ENCODE measurements at regions not wholly inside any gene's neighbourhood (a gene's known extent, or its start where the extent isn't known, plus 50 kb on each side); places are given as distances from the start of the nearest gene placed in this dataset.

DNA sequence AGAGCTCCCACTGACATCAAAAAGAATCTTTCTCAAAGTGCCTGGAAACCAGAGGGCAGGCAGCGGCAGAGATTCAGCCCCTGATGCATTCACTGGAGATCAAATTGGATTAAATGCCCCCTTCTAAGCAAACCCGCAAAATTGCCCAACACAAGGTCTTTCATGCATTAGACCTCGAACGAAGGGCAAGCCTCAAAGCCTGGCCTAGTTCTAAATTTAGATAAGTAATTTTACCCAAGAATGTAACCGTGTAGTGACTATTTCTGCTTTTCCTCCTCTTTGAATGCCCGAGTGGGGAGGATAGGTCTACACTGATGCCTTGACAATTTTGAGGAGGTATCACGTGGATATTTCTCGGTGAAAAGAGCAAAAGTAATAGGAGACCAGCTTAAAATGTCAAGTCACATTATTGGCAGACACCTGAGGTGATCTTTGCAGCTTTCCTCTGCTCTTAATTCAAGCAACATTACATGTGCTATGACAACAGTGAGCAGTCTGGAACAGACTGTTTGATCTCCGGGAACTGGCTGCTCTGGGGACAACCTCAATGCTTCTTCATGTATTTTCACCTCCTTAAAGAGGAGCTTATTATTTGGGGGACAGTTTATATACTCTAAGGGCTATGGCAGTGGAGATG lies 1263.5 kb upstream of the AUTS2 start:
- TF ChIP-seq, protein P1, sequence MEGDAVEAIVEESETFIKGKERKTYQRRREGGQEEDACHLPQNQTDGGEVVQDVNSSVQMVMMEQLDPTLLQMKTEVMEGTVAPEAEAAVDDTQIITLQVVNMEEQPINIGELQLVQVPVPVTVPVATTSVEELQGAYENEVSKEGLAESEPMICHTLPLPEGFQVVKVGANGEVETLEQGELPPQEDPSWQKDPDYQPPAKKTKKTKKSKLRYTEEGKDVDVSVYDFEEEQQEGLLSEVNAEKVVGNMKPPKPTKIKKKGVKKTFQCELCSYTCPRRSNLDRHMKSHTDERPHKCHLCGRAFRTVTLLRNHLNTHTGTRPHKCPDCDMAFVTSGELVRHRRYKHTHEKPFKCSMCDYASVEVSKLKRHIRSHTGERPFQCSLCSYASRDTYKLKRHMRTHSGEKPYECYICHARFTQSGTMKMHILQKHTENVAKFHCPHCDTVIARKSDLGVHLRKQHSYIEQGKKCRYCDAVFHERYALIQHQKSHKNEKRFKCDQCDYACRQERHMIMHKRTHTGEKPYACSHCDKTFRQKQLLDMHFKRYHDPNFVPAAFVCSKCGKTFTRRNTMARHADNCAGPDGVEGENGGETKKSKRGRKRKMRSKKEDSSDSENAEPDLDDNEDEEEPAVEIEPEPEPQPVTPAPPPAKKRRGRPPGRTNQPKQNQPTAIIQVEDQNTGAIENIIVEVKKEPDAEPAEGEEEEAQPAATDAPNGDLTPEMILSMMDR (conservative IDR thresholded peaks at IDR 0.05; ENCODE audit: low read depth, low read length): no peak
- H3K79me2 ChIP-seq (ENCODE audit: insufficient read depth, low read depth): no peaks in the 10 kb centered on the region
- no peaks in the 10 kb centered on the region for H3K36me3 ChIP-seq (ENCODE audit: insufficient read depth)
- H3K9ac ChIP-seq: no peak overlapping the region
- no peaks in the 10 kb centered on the region for H3K27me3 ChIP-seq (ENCODE audit: insufficient read depth, low read depth)
- no peaks in the 10 kb centered on the region for H4K20me1 ChIP-seq (ENCODE audit: insufficient read depth)
- no peak overlapping the region for H3K4me3 ChIP-seq (IDR thresholded peaks at IDR 0.05; ENCODE audit: insufficient read depth, low read depth, low read length)
- no peak overlapping the region for H3K4me2 ChIP-seq
- no peak overlapping the region for H2AFZ ChIP-seq (ENCODE audit: low read depth)
- no peak overlapping the region for H3K27ac ChIP-seq
- no peaks in the 10 kb centered on the region for H3K4me1 ChIP-seq (ENCODE audit: low read depth, poor library complexity, severe bottlenecking)

DNA sequence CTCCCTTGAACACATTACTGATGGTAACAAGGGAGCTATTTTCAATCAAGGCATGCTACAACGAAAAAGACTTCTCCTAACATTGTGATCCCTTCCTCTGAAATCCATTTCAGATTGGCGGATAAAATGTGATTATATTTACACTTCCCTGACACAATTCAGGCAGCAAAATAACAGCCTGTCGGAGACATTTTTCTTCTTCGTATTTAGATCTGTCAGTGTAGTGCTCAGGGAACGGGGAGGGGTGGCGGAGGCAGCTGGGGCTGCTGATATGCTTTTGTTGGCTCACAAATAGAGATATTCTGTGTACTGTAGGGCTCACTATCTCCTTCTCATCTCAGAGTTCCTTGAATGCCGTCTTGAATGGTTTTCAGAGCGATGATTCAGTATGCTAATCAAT lies 1261.7 kb upstream of the AUTS2 start:
- Histone ChIP-seq H3K79me2 (ENCODE audit: insufficient read depth, low read depth) (no peaks in the 10 kb centered on the region), H3K27me3 (ENCODE audit: insufficient read depth, low read depth) (no peaks in the 10 kb centered on the region), H3K27ac (no peak overlapping the region), H3K36me3 (ENCODE audit: insufficient read depth) (no peaks in the 10 kb centered on the region), H4K20me1 (ENCODE audit: insufficient read depth) (no peaks in the 10 kb centered on the region), H3K4me3 (IDR thresholded peaks at IDR 0.05; ENCODE audit: insufficient read depth, low read depth, low read length) (no peak overlapping the region), H3K4me1 (ENCODE audit: low read depth, poor library complexity, severe bottlenecking) (no peaks in the 10 kb centered on the region), H3K9ac (no peak overlapping the region), H2AFZ (ENCODE audit: low read depth) (no peak overlapping the region), H3K4me2 (no peak overlapping the region)
- TF ChIP-seq, protein P1 (conservative IDR thresholded peaks at IDR 0.05; ENCODE audit: low read depth, low read length): no peak

DNA sequence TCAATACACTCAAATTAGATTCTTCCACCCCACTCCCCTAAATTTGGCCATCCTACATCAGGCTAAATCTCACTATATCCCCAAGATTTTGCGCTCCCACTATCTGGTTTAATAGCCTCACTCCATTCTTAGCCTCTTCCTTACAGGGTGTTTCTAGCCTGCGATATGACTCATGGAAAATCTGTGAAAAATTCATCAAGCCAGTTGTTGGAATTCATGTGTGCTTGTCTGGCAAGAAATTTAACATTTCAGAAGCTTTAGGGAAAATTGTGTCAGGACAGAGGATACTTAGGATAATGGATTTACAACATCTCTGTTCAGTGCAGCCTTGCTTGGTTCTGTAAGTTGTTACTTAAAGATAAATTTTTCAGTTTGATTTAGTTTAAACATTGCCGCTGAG lies 1249.9 kb upstream of the AUTS2 start:
- no peak overlapping the region for H3K9ac ChIP-seq
- no peak overlapping the region for H3K4me2 ChIP-seq
- no peaks in the 10 kb centered on the region for H3K79me2 ChIP-seq (ENCODE audit: insufficient read depth, low read depth)
- no peaks in the 10 kb centered on the region for H3K36me3 ChIP-seq (ENCODE audit: insufficient read depth)
- H3K4me3 ChIP-seq (IDR thresholded peaks at IDR 0.05; ENCODE audit: insufficient read depth, low read depth, low read length): no peak overlapping the region
- no peaks in the 10 kb centered on the region for H3K4me1 ChIP-seq (ENCODE audit: low read depth, poor library complexity, severe bottlenecking)
- no peak overlapping the region for H3K27ac ChIP-seq
- H3K27me3 ChIP-seq (ENCODE audit: insufficient read depth, low read depth): no peaks in the 10 kb centered on the region
- TF ChIP-seq, protein P1 (conservative IDR thresholded peaks at IDR 0.05; ENCODE audit: low read depth, low read length): no peak
- H4K20me1 ChIP-seq (ENCODE audit: insufficient read depth): no peaks in the 10 kb centered on the region
- H2AFZ ChIP-seq (ENCODE audit: low read depth): no peak overlapping the region

DNA sequence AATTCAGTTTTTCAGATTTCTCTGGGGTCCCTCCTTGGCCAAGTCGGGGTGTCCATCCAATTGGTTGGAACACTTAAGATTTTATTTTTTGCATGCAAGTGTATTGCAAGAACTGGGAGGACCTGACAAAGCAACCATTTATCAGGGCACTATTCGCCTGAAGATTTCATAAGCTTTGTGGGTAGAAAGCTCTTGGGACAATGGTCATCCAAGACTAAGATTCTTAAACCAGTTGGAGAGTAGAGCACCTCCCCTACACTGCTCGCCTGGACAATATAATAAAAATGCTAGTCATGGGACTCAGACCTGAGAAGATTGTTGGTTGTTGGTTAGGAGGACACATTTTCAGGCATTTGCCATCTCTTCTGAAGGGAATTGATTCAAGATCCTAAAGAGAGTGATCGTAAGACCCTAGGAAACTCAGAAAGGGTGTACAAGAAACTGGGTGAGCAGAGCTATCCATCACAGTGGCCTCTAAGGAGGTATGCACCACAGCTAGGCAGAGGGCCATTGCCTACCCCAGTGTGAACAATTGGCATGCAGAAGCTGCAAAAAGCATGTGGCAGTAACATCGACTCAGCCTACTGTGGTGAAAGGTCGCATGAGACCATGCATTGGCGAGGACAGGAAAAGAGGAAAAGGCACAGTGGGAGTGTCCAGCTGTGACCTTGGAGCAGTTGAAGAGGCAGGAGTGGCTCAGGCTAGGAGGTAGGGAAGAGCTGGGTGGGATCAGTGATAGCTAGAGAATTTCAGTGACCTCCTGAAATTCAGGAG lies 1235.3 kb upstream of the AUTS2 start:
- Histone ChIP-seq H3K4me2 (no peak overlapping the region), H3K79me2 (ENCODE audit: insufficient read depth, low read depth) (no peaks in the 10 kb centered on the region), H3K4me3 (IDR thresholded peaks at IDR 0.05; ENCODE audit: insufficient read depth, low read depth, low read length) (no peak overlapping the region), H3K36me3 (ENCODE audit: insufficient read depth) (no peaks in the 10 kb centered on the region), H3K4me1 (ENCODE audit: low read depth, poor library complexity, severe bottlenecking) (no peaks in the 10 kb centered on the region), H4K20me1 (ENCODE audit: insufficient read depth) (no peaks in the 10 kb centered on the region), H3K27me3 (ENCODE audit: insufficient read depth, low read depth) (no peaks in the 10 kb centered on the region), H3K9ac (no peak overlapping the region), H2AFZ (ENCODE audit: low read depth) (no peak overlapping the region), H3K27ac (no peak overlapping the region)
- TF ChIP-seq, protein P1 (conservative IDR thresholded peaks at IDR 0.05; ENCODE audit: low read depth, low read length): no peak
